ENCODE measurements at regions not wholly inside any gene's neighbourhood (a gene's known extent, or its start where the extent isn't known, plus 50 kb on each side); places are given as distances from the start of the nearest gene placed in this dataset.

DNA sequence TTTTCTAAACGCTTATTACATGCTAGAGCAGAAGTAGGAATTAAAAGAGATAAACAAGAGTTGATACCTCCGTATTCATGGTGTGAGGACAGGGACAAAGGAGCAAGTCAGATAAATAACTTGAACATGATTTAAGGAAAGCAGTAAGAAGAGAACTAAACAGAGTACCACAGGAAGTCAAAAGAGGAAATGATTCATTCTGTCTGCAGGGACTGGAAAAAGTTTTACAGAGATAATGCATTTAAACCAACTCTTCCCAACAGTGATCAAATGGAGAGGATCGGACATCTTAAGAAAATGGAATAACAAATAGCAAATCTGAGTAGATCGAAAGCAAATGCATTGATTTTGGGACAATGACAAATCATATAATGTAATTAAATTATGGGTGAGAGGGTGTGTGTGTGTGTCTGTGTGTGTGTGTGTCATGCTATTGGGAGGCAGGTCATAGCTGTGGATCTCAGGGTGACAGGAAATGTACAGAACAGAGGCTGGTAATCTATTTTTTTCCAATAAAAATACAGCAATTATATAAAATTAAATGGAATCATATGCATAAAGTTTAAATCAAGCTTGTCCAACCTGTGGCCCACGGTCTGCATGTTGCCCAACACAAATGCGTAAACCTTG is 113.4 kb downstream of the MC4R start:
- TF ChIP-seq, protein P1, sequence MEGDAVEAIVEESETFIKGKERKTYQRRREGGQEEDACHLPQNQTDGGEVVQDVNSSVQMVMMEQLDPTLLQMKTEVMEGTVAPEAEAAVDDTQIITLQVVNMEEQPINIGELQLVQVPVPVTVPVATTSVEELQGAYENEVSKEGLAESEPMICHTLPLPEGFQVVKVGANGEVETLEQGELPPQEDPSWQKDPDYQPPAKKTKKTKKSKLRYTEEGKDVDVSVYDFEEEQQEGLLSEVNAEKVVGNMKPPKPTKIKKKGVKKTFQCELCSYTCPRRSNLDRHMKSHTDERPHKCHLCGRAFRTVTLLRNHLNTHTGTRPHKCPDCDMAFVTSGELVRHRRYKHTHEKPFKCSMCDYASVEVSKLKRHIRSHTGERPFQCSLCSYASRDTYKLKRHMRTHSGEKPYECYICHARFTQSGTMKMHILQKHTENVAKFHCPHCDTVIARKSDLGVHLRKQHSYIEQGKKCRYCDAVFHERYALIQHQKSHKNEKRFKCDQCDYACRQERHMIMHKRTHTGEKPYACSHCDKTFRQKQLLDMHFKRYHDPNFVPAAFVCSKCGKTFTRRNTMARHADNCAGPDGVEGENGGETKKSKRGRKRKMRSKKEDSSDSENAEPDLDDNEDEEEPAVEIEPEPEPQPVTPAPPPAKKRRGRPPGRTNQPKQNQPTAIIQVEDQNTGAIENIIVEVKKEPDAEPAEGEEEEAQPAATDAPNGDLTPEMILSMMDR (IDR thresholded peaks at IDR 0.05) = no peak
- no peak for TF ChIP-seq POLR2A (IDR thresholded peaks at IDR 0.05)
- no peak for TF ChIP-seq POLR2AphosphoS5 (IDR thresholded peaks at IDR 0.05; ENCODE audit: insufficient read depth in 1 of 2, low read depth in 1 of 2)

Data from vagina (tissue), 2 donors.